GM21360 (cell line): ENCODE measurements at regions not wholly inside any gene's neighbourhood (a gene's known extent, or its start where the extent isn't known, plus 50 kb on each side); places are given as distances from the start of the nearest gene placed in this dataset.
"Not testable (repeated sequence)": the region's sequence is repeated elsewhere in the genome, so short reads cannot be mapped to it uniquely, and the experiment has no call there.

Source experiments
- ATAC-seq: cut with Tn5 transposase; IDR thresholded peaks from one replicate; pipeline ENCODE4 v1.9.1; 2021; ENCODE audit warnings: mild to moderate bottlenecking, moderate library complexity; ENCODE audit not compliant: unreplicated experiment

DNA sequence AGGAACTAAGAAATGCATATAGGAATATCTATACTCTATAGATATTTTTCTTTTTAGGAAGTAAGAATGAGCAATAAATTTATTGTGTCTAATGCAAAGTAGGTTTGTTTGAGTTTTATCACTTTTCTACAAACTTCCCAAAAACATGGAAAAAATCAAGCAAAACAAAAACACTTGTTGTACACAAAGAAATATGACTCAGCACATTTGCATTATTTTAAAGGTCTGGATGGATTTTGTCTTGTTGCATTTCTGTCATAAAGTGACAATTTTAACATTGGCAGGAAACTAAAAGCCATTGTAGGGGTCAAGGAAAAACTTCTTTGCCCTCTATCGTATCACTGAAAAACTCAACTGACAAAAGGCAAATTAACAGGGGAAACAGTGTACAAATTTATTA lies 267.2 kb downstream of the PYDC2 start:
- no peak for ATAC-seq

DNA sequence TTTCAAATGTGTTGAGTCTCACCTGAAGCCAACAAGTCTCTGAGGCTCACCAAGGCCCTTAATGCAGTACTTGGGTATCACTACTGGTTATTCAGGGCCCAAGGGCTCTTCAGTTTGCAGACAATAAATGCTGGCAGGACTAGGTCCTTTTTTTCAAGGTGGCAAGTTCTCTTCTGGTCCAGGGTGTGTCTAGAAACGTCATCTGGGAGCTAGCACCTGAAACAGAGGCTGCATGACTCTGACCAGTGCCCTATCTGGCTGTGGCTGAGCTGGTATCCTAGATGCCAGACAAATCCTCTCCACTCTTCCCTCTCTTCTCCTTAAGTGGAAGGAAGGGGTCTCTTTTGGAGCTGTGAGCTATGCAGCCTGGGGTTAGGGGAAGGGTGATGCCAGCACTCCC lies 276.8 kb downstream of the PYDC2 start:
- no peak for ATAC-seq

DNA sequence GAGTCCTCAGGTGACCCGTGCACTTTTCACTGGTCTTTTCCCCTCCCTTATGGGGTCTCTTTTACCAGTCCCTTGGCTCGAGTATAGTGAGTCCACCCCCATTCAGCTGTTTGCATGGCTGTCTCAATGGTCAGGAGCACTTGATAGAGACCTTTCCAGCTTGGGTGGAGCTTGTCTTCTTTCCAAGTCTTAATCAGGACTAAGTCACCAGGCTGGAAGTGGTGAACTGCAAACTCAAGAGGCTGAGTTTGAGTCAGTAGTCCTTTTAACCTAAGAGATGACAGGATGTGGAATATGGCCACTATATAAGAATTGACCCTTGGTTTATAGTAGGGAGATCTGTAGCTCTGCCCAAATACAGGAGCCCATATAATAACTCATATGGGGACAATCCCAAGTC lies 279.7 kb downstream of the PYDC2 start:
- ATAC-seq: no peak

DNA sequence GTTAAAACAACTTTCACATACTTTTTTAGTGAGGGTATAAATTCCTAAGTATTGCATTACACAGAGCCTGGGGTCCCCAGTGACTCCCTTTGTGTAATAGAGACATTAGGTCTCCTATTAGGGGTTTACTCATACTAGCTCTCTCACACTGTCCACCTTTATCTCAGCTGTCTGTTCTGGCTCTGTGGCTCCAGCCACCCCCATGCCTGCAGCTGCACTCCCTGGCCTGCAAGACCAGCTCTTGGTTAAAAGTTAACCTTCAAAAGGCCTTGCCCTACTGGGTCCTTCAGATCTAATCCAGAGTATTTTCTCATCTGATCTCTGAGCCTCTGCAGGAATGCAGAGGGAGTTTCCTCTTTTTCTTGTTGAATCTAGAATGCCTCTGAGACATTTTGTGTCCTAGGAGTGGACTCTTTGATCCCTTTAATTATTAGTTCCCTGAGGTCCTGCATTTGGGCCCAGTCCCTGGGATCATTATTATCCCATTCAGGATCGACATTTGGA lies 280.9 kb downstream of the PYDC2 start:
- ATAC-seq: not testable (repeated sequence)

DNA sequence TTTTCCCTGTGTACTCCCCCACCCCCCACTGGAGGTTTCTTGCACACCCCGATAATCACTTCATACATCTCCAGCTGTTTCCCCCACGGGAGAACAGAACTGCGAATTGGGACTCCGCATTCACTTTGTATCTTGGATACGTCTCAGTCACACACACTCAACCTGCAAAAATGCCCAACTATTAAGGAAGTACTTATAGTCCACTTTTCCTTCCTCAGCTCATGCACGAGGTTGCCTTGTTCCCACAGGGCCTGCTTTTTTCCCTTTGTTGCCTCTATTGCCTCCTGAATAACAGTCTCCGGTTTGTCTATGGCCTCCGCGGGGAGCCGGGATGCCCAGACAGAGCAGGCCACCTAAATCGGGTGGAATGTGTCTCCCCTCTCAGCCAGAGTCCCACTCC lies 282.3 kb downstream of the PYDC2 start:
- no peak for ATAC-seq

DNA sequence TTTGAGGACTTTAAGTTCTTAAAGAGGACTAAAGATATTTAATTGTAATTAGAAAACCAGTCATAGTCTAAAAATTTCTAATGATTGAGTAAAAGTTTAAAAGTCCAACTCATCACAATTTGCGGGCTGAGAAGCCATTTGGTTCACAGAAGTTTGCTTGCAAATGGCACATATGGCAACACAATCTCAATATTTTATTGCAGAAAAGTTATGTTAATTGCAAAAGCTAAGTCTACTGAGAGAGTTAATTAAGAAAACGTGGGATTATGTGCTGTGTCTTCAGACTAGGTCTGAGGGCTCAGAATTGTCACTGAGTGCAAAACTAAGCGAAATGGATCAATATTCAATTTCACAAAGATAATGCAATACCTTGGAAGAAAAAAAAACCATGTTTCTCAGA lies 289.7 kb downstream of the PYDC2 start:
- ATAC-seq: no peak

DNA sequence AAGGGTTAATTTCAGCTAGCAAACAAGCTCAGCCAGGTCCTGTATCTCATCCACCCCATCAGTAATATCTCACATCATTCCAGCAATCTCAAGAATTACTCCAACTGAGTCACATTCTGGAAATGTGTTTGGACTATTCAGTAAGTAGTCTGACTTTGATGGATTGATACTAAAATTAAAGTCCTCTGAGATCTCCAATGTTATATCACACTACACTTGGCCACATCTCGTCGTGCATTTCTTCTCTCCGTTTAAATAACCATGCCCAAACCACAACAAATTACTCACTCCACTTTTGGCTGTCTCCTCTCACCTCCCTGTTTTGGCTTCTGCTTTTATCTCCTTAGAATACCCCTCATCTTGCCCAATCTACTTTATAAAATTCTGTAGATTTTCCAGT lies 292.2 kb downstream of the PYDC2 start:
- ATAC-seq: no peak

DNA sequence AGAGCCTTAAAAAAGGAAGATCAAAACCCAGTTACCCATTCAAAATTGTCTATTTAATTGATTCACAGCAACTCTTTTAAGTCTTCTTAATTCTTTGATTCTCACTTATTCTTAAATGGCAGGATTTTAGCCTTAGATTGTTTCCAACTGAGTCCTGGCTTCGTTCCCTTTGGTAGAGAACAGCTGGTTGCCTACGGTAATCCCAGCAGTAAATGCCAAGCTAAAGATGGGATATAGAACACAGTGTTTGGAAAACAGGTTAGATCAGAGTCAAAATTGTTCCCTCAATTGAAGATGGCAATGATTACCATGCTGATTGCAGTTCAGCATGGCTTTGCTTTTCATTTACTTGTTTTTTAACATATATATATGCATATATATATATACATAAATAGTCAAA lies 300.9 kb downstream of the PYDC2 start:
- no peak for ATAC-seq

DNA sequence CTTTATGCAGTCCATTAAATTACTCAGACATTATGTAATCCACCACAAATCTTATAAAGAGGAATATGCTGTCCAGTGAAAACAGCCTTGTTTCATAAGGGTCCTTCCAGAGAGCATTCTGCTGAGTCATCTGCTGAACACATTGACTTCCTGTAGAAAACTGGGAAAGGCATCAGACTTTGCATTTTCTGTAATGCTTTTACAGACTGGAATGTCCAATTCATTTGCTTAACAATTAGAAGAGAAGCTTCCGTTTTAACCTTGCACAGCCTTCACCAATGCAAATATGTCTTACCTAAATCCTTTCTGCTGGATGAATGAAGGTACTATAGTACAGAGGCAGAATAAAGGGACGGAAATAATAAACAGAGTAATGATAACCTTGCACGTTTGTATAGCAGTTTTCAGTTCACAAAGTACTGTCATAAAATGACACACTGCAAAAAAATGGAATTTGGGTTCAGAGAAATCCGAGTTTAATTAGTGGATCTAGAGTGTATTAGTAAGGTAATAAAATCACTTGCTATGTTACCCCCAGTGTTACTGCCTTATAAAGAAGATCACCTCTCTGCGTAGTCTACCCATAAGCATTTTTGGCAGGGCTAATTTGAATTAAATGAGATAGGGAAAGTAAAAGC lies 301.5 kb downstream of the PYDC2 start:
- ATAC-seq: no peak

DNA sequence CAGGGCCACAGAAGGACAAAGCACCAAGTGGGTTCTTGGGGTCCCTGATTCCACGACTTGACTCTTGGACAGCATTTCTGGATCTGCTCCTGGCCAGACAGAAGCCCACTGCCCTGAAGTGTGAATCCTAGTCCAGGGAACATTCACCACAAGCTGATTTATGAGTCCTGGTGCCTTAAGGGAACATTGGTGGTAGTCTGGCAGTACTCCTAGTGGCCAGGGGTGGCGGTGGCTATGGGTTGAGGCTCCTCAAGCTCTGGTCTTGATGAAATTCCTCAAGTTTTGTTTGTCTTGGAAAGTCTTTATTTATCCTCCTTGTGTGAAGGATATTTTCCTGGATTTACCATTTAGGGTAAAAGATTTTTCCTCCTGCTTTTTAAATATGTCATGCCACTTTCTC lies 307.5 kb downstream of the PYDC2 start:
- ATAC-seq: no peak

DNA sequence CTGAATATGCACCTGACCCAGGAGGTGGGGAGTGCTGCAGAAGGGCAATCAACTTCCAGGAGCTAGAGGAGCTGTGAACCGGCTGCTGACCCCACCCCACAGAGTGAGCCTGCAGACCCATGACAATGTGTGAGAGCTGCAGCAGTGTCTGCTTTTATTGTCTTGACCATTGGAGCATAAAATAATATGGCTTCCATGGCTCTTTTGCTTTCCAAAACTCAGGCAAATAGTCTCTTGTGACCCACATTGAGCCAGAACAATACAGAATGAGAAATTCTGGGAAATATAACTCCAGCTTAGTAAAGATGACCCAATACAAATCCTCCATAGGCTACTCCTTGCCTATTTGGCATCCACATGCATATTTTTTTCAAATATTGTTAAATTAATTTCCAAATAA lies 309.6 kb downstream of the PYDC2 start:
- no peak for ATAC-seq

DNA sequence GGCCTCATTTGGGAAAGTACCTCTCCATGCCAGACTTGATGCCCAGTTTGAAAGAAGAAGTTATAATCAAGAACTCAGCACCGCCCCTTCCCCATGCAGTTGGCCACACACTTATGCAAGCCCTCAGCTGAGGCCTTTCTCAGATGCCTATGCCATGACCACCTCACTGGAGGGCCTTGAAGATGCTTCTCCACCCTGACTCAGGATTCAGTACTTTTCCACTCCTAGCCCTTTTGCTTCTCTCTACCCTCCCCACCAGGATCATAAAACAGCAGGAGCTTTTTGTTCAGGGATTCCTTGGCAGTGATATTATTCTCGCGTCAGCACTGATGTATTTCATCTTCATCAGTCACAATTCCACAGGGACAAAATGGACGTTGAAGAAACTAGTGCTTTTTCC lies 313.5 kb downstream of the PYDC2 start:
- no peak for ATAC-seq

DNA sequence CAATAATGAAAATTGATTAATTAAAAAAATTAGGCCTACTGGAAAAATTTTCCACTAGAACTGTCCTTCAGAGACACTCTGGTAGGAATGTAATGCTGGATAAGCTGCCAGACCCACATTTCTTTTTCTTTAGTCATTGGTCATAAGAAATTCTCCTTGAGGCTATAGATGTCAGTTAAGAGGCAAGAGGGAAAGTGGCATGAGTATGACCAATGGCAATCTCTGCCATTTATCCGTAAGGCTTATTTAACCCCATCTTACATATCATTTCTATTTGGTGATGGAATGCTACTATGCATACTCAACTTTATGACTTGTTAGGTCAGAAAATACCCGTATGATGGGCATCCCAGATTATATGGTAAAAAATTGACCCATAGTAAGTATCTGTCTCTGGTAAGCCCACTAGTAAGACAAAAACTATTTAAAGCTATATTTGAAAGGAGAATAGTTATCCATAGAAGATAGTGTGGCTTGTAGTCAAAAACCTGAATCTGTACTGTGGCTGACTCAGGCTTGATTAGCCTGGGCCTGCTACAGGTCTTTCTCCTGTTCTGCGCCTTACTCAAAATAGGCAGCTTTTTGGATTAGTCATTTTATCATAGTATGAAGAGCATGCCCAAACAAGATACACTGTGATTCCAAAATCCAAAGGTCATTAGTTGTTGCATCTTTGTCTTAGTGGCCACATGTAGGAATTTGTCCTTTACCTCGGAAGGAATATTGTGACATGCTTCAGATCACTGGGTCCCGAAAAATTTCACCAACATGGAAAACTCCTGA lies 314.7 kb downstream of the PYDC2 start:
- ATAC-seq: no peak

DNA sequence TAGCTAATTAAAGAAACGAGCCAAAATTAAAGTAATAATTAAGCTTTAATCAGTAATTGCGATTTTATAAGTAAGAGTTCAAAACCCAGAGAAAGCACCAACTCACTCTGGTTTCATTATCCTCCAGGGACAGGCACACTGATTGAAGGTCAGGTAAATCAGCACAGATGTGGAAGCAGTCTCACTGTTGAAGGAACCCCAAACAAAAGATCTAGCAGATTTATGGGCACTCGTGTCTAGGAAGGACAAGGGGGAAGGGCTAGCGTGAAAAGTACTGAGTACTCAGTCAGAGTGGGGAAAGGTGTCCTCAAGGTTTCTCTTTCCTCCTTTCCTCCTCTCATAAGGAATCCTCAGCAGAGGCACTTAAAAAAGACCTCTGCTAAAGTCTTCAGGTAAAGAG lies 320.1 kb downstream of the PYDC2 start:
- no peak for ATAC-seq

DNA sequence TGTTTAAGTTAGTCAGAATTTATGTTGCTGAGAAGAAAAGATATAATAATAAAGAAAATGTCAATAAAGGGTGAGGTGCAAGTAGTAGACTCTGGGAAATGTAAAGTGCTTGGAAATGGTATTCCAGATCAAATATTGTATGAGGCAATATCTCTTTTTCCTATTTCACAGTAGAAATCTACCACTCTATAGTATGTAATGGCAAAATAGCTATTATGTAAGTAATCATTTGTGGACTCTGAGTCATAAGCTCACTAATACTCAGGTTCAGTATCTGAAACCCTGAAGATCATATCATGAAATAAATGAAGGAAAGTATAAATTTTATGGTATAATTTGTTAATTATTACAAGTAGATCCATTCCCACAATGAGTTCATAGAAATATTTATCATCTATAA lies 322.1 kb downstream of the PYDC2 start:
- no peak for ATAC-seq

DNA sequence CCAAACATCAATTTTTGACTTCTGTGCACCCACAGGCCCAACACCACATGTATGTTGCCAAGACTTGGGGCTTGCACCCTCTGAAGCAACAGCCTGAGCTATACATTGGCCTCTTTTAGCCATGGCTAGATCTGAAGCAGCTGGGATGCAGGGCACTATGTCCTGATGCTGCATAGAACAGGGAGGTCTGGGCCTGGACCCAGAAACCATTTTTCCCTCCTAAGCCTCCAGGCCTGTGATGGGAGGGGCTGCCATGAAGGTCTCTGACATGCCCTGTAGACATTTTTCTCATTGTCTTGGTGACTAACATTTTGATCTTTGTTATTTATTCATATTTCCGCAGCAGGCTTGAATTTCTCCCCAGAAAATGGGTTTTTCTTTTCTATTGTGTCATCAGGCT lies 330.0 kb downstream of the PYDC2 start:
- no peak for ATAC-seq

DNA sequence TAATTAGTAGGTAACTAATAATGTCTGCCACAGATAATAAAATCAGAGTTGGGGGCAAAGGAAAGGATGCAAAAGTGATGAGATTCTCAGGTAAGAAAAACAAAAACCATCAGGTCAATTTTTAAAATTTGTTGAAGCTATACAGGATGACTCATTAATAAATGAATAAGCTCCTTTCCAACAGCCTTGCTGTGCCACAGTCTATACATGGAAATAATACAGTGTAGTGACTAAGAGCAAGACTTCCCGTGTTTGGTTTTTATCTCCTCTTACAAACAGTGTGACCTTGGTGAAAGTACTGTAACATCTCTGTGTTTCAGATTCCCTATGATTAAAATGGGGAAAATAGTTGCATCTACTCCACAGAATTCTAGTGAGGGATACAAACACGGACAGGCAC lies 331.6 kb downstream of the PYDC2 start:
- no peak for ATAC-seq

DNA sequence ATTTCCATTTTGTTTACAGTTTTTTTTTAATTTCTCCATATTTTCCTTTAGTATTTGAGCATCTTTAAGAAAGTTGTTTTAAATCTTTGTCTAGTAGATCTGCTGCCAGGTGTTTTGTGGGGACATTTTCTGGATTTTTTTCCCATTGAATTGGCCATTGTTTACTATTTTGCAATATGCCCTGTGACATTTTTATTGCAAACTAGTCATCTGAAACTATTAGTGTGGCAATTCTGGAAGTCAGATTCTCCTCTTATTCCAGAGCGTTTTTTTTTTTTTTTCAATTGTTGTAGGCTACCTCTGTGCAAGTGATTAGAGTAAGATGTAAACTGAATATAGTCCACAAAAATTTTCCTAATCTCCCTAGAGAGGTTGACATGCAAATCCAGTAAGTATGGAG lies 334.2 kb downstream of the PYDC2 start:
- ATAC-seq: no peak

DNA sequence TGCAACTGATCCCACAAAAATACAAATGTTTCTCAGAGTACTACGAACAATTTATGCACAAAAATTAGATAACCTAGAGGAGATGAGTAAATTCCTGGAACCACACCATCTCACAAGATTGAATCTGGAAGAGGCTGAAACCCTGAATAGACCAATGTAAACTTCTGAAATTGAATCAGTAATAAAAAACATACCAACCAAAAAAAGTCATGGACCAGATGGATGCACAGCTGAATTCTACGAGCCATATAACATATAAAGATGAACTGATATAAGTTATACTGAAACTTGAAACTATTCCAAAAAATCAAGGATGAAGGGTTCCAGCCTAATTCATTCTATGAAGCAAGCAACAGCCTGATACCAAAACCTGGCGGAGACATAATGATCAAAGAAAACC lies 336.3 kb downstream of the PYDC2 start:
- ATAC-seq: no peak

DNA sequence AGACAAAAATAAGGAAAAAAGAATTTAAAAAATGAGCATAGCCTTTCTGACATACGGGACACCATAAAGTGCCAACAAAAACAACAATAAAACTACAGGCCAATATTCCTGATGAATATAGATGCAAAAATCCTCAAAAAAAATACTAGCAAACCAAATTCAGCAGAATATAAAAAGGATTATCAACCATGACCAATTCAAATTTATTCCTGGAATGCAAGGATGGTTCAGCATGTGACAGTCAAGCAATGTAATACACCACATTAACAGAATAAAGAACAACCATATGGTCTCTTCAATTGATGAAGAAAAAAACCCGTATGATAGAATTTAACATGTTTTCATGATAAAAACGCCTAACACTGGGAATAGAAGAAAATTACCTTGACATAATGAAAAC lies 341.7 kb downstream of the PYDC2 start:
- no peak for ATAC-seq

DNA sequence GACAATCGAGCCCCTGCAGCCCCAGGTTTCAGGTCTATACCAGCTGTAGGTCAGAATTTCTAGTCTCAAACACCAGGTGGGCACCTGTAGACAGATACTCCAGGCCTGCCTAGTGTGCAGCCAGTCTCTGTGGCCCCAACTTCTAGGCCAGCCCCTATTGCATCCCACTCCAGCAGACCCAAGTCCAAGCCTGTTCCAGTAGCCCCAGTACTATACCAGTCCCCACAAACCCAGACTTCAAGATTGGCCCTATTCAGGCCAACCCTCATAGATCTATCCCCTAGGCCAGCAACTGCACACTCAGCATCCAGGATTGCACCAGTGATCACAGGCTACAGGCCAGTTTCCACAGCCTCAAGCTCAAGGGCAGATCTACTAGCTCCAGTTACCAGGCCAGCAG lies 344.0 kb downstream of the PYDC2 start:
- no peak for ATAC-seq

DNA sequence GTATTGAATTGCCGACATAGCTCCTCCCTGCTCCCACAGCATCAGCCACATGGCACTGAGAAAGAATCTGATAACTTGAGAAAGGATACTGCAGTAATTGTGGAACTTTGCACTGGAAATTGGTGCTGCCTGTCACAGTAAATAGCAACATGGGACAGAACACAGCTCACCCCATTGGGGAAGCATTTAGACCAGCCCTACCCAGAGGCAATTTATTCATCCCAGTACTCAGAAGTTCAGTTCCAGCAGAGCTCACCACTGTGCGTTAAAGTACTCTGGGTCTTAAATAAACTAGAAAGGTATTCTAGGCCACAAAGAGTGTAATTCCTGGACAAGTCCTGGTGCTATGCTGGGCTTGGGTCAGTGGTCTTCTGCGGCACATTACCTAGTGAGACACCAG lies 347.1 kb downstream of the PYDC2 start:
- ATAC-seq: no peak
